HG02588 (cell line): ENCODE measurements at regions not wholly inside any gene's neighbourhood (a gene's known extent, or its start where the extent isn't known, plus 50 kb on each side); places are given as distances from the start of the nearest gene placed in this dataset.
"Not testable (repeated sequence)": the region's sequence is repeated elsewhere in the genome, so short reads cannot be mapped to it uniquely, and the experiment has no call there.

Experiments used
- ATAC-seq: cut with Tn5 transposase; IDR thresholded peaks from one replicate; pipeline ENCODE4 v1.9.1; 2021; ENCODE audit warnings: mild to moderate bottlenecking, moderate library complexity; ENCODE audit not compliant: unreplicated experiment

GRCh38 chr9:91512235-91512634 lies 88.6 kb upstream of the NFIL3 start:
- not testable (repeated sequence) for ATAC-seq

DNA sequence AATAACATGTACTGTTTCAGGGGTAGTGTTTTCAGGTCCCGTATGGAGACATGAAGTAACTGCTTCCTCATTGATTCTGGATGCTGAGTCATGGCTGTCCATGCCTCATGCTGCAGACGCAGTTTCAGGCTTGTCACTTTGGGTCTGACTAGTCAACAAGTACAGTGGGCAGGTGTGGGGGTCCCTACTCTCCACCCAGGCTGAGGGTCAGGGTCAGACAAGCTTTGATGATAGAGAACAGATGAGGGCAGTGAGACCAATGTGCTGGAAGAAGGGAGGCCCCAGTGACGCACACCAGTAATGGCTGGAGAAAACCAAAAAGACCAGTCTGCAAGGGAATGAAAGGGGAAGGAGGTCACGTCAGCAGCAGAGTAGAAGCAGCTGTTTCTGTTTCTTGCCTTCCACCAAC lies 80.0 kb upstream of the NFIL3 start:
- ATAC-seq = no peak

GRCh38 chr9:91502913-91503672 lies 79.5 kb upstream of the NFIL3 start:
- ATAC-seq = no peak

DNA sequence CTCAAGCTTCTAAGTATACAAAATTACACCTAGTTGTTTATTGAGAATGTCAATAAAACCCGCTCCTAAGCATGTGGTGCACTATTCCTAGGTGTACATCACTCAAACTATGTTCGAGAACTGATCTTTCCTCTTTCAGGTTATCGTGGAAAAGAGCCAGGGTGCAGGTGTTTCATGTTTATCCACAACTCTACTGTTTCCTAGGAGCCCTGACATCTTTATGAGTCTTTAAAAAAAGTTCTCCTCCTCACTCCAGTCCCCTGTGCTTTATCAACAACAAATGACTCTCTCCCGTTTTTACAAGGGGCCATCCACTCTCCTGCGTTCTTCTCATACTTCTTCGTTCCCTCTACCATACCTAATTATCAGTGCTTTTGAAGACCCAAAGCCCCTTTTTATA lies 78.8 kb upstream of the NFIL3 start:
- ATAC-seq = no peak

- peak; percentile 71 for ATAC-seq
Measured at GRCh38 chr9:91500509-91501014, 76.9 kb upstream of the NFIL3 start.

DNA sequence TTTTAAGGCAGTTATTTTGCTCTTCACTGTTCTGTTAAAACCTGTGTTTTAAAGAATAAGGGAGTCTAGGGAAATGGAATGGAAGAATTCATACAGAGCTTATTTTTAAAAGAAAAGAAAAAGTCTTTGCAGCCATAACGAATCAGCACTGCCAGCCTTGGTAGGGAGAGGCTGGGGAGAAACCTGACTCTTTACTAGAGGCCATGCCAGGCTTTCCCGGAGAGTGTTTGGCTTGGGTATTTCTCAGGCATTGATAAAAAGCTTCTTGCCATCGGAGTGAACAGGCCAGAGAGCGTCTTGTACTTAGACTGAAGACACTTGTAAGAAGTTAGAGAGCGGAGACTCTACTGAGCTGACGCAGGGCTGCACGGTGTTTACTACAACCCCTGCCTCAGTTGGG lies 72.7 kb upstream of the NFIL3 start:
- no peak for ATAC-seq

GRCh38 chr9:91495450-91495849 lies 71.8 kb upstream of the NFIL3 start:
- no peak for ATAC-seq

DNA sequence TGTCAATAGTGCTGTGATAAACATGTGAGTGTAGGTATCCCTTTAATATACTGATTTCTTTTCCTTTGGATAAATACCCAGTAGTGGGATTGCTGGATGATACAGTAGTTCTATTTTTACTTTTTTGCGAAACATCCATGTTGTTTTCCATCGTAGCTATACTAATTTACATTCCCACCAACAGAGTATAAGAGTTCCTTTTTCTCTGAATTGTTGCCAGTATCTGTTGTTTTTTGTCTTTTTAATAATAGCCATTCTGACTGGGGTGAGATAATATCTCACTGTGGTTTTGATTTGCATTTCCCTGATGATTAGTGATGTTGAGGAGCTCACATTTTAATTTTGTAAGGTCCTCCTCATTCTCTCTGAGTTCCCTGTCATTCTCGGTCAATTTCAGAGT lies 71.1 kb upstream of the NFIL3 start:
- ATAC-seq = no peak

DNA sequence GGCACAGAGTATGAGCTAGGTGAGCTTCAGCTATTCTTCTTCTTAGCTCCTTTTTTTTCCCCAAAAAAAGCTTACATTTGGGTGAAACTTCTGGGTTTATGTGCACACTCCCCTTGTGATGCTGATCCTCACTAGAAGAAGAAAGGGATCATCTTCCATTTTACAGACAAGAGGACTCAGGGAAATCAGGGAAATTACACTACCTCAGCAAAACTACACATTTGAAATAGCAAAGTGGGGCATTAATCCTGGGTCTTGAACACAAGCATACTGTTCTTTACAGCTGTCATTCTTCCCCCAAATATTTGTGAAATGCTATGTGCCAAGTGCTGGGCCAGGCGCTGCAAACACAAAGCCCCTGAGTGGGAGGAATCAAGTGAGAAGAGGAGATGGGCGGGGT lies 68.6 kb upstream of the NFIL3 start:
- ATAC-seq = no peak

GRCh38 chr9:91491624-91492023 lies 68.0 kb upstream of the NFIL3 start:
- no peak for ATAC-seq

- no peak for ATAC-seq
Measured at GRCh38 chr9:91489361-91489899, 65.8 kb upstream of the NFIL3 start.

DNA sequence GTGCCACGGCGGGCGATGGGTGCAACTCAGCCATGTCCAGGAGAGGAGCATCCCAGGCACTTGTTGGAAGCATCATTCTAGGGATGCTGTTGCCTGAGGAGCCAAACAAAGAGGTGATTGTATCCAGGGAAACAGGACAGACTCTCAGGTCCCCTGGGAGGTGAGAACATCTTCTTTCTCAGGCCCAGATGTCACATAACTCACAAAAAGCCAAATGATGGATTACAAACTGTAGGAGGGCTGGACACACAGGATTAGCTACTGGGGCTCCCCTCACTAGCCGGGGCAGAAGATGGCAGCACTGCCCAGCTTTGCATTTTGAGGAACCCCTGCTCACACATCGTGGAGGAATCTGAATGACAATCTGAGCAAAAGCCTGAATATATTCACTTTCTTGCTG lies 64.7 kb upstream of the NFIL3 start:
- no peak for ATAC-seq

- no peak for ATAC-seq
Measured at GRCh38 chr9:91486699-91487497, 63.3 kb upstream of the NFIL3 start.

GRCh38 chr9:91485006-91485405 lies 61.4 kb upstream of the NFIL3 start:
- no peak for ATAC-seq

DNA sequence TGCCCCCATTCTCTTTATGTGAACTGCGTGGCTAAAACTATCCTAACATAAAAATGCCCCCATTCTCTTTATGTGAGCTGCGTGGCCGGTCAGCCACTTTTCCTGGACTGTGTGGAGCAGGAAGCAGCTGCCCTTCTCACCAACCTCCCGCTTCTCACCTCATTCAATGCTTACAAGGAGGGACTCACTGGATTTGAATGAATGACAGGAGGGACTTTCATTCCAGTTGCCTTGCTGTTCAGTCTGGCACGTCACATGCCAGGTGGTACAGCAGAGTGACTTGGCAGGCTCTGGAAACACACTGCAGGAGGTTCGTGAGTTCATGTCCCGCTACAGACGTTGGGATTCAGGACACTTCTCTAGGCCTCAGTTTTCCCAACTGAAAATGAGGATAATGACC lies 60.2 kb upstream of the NFIL3 start:
- no peak for ATAC-seq

- no peak for ATAC-seq
Measured at GRCh38 chr9:91483189-91483691, 59.6 kb upstream of the NFIL3 start.

DNA sequence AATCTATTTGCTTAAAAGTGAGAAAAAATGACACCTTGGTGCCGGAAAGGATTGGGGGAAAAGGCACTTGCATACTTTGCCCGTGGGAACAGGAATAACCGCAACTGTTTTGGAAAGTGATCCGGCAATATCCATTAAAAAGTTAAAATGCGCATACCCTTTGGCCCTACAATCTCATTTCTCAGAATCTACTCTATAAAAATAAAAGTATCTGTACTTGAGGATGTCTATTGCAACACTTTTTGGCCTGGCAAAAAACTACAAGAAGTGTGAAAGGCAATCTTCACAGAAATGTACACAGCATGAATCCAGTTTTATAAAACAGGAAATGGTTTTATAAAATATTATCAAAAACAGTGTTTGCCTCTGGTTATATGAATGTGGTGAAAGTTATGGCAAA lies 58.3 kb upstream of the NFIL3 start:
- no peak for ATAC-seq

DNA sequence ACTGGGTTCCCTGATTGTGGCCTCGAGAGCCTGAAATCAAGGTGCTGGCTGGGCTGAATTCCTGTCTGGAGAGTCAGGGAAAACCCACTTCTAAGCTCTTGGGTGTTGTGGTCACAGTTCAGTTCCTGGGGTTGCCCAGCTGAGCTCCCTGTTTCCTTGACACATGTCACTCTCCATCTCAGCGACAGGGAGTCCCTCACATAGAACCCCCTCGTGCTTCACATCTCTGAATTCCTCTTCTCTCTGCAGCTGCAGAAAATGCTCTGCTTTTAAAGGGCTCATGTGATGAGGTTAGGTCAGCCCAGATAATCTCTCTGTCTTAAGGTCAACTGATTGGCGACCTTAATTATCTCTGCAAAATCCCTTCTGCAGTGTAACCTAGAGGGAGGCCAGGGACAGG lies 53.5 kb upstream of the NFIL3 start:
- ATAC-seq = no peak

DNA sequence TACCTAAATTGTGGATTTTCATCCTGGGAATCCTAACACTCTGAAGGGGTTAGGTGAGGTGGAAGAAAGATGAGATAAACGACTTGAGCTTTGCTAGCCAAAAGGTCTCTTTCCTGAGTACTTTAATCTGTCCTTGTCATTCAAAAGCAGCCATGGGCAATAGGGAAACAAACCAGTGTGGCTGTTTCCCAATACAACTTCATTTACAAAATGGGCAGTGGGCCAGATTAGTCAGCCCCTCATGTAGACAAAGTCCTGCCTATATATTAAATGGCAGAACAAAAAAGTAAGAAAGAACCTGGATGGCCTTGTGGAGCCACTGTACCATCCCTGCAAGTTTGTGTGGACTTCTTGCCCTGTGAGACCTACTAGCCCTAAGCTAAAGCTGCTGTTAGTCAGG lies 51.0 kb upstream of the NFIL3 start:
- no peak for ATAC-seq
